RWPE1 (cell line): ENCODE measurements at regions not wholly inside any gene's neighbourhood (a gene's known extent, or its start where the extent isn't known, plus 50 kb on each side); places are given as distances from the start of the nearest gene placed in this dataset.

ENCODE experiments used
- CTCF ChIA-PET: fragments of 350-600 bp; sonication (Branson Sonifier 250); formaldehyde crosslinking; extraction: SDS; loops from one replicate; lab custom pipeline; 2021; lab: Yijun Ruan, JAX
- POLR2A ChIA-PET: fragments of 400-600 bp; formaldehyde crosslinking; extraction: SDS; loops from one replicate; lab custom pipeline; 2020; ENCODE audit warnings: antibody characterized with exemption; ENCODE audit not compliant: low non-redundant PET; lab: Yijun Ruan, JAX
- DNase-seq: peaks from one replicate; pipeline ENCODE4 v3.0.0; 2012; ENCODE audit warnings: low spot score
- H3K27ac ChIP-seq: fragments of 450-650 bp; 2 replicates; pipeline ENCODE4 v1.5.1; 2017
- TF ChIP-seq, protein P1 (sequence below): fragments of 450-650 bp; conservative IDR thresholded peaks from 2 replicates; pipeline ENCODE4 v1.5.1; 2017; ENCODE audit warnings: low read depth, mild to moderate bottlenecking

DNA sequence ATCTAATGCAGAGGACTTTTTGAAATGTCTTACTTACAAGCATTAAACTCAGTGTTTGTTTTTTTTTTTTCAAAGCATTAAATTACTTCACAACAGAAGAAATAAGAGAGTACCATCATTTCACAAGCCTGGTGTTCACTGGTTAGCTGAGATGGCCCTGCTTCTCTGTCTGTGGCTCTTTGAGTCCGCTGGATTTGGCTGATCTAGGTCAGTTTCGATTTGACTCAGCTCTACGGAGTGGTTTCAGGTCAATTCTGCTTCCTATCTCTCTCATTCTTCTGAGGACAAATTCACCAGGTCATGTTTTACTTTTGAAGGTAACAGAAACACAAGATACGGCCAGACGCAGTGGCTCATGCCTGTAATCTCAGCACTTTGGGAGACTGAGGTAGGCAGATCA, 1066.1 kb downstream of the FLRT2 start:
- TF ChIP-seq, protein P1, sequence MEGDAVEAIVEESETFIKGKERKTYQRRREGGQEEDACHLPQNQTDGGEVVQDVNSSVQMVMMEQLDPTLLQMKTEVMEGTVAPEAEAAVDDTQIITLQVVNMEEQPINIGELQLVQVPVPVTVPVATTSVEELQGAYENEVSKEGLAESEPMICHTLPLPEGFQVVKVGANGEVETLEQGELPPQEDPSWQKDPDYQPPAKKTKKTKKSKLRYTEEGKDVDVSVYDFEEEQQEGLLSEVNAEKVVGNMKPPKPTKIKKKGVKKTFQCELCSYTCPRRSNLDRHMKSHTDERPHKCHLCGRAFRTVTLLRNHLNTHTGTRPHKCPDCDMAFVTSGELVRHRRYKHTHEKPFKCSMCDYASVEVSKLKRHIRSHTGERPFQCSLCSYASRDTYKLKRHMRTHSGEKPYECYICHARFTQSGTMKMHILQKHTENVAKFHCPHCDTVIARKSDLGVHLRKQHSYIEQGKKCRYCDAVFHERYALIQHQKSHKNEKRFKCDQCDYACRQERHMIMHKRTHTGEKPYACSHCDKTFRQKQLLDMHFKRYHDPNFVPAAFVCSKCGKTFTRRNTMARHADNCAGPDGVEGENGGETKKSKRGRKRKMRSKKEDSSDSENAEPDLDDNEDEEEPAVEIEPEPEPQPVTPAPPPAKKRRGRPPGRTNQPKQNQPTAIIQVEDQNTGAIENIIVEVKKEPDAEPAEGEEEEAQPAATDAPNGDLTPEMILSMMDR: no peak
- ChIA-PET CTCF (no interaction called here), POLR2A (no interaction called here)
- no peak for DNase-seq
- H3K27ac ChIP-seq: no peak overlapping the region

DNA sequence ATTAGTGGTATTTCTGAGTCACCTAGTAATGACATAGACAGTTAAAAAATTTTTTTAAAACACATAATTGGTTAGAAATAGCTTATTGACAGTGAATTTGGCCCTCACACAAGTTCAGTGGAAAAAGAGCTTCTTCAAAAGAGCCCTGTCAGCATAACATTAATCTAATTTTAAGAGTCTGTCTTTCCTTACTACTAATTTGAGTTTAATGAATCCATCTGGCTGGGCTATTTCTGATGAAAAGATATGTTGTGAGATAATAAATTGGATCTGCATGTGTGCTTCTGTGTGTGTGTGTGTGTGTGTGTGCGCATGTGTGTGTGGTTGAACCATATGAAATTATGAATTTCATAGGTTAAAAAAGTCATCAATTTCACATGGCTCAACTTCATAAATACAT, 1045.2 kb downstream of the FLRT2 start:
- CTCF ChIA-PET: no interaction called here
- no peak for DNase-seq
- TF ChIP-seq, protein P1: no peak
- H3K27ac ChIP-seq: no peak overlapping the region
- POLR2A ChIA-PET: no interaction called here

DNA sequence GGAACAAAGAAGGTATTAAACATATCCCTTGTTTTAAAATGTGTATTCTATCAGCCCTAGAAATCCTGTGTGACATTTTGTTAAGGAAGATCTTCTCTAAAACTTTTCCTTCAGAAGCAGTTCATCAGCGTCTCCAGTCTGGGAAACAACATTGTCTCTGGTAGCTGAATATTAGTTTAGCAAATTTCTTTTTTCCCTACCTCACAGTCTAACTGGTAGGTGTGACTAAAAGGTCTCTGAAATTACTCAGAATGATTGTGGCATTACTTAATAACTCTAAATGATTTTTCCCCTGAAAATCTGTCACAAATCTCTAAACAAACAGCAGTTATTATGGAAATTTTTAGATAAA, 1044.8 kb downstream of the FLRT2 start:
- TF ChIP-seq, protein P1: no peak
- POLR2A ChIA-PET: no interaction called here
- CTCF ChIA-PET: no interaction called here
- no peak overlapping the region for H3K27ac ChIP-seq
- no peak for DNase-seq

DNA sequence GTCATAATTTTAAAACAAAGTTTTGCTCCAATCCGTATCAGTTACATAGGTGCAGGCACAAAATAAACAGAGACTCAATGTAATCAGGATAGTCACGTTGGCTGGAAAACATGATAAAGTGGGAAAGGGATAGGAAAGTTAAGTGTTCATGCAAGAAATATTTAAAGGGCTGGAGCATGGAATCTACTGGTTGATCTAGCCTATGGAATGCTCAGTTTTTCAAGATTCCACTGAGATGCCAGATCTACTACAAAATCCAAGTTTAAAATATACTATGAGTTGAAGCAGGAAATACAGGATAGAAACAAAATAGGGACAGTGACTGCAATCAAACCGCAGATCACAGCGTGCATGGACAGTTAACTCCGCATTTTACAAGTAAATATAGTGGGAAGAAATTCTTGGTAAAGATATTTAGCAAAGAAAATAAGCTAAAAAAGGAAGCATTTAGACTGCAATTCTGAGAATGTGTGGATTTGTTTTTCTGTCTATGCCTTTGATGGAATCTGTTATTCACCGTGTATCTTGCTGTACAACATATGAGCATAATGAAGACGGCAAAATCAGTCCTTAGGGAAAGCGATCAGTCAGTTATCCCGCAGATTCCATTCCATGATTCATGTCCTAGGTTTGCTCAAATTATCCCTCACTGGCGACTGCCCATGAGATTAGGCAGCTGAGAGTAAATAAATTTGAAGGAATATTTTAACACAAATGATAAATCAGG, 1044.3 kb downstream of the FLRT2 start:
- TF ChIP-seq, protein P1: no peak
- ChIA-PET POLR2A (no interaction called here), CTCF (no interaction called here)
- H3K27ac ChIP-seq: no peak overlapping the region
- no peak for DNase-seq

DNA sequence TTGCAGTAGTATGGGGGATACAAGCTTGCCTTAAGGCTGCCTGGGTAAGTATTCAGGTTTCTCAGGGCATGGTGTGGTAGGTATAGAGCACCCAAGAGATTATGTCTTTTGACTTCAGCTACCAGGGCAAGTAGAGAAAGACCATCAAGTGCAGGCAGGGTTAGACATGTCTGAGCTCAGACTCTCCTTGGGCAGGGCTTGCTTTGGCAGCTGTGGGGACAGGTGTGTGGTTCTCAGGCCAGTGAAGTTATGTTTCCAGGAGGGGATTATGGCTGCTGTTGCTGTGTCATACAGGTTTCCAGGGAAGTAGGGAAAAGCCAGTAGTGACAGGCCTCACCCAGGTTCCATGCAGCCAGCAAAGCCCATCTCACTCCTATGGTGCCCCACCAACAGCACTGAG, 1040.4 kb downstream of the FLRT2 start:
- TF ChIP-seq, protein P1: no peak
- CTCF ChIA-PET: no interaction called here
- no peak overlapping the region for H3K27ac ChIP-seq
- POLR2A ChIA-PET: no interaction called here
- DNase-seq: no peak

DNA sequence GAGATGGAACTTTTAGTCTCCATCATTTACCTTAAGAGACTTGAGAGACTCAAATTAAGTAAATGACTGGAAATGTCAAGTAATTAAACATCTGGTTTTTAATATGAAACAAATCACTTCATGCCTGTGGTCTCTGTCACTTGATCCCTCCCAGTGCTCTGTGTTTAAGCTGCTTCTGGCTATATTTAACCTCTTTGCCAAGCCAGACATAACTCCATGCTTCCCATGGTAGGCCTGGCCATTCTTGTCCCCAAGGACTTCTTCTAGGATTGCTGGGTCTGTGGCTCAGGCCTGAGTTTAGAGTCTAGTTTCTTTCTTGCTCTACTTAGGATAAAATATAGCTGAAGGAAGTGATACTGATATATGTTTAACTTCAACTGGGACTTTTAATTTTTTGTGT, 1013.6 kb downstream of the FLRT2 start:
- H3K27ac ChIP-seq: no peak overlapping the region
- TF ChIP-seq, protein P1: no peak
- ChIA-PET CTCF (no interaction called here), POLR2A (no interaction called here)
- DNase-seq: no peak
